ENCODE measurements at regions not wholly inside any gene's neighbourhood (a gene's known extent, or its start where the extent isn't known, plus 50 kb on each side); places are given as distances from the start of the nearest gene placed in this dataset.

DNA sequence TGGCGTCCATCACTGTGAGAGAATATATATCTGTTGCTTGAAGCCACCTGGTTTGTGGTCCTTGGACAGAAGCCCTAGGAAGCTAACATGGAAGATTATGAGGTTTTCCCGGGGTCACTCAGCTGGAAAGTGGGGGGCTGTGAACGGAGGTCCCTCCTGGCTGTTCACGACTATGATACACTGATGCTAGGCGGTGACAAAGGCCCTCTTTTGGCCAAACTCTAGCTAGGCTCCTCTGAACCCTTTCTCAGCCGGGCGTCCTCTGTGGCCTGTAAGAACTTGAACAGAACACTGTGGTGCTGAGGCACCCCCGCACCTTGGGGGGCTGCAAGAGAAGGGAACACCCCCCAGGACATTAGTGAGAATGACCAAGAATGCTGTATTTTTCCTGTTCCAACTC, 164.6 kb downstream of the TFCP2L1 start:
- no peak for TF ChIP-seq SIN3A (IDR thresholded peaks at IDR 0.05; ENCODE audit: borderline replicate concordance, insufficient read depth, low read length)
- no peak for TF ChIP-seq FOXP2 (optimal IDR thresholded peaks at IDR 0.05; ENCODE audit: borderline replicate concordance, extremely low read depth, extremely low read length, insufficient read depth)
- TF ChIP-seq POLR2AphosphoS5 (IDR thresholded peaks at IDR 0.05; ENCODE audit: low read depth, low read length), result no peak
- TF ChIP-seq, protein P1, sequence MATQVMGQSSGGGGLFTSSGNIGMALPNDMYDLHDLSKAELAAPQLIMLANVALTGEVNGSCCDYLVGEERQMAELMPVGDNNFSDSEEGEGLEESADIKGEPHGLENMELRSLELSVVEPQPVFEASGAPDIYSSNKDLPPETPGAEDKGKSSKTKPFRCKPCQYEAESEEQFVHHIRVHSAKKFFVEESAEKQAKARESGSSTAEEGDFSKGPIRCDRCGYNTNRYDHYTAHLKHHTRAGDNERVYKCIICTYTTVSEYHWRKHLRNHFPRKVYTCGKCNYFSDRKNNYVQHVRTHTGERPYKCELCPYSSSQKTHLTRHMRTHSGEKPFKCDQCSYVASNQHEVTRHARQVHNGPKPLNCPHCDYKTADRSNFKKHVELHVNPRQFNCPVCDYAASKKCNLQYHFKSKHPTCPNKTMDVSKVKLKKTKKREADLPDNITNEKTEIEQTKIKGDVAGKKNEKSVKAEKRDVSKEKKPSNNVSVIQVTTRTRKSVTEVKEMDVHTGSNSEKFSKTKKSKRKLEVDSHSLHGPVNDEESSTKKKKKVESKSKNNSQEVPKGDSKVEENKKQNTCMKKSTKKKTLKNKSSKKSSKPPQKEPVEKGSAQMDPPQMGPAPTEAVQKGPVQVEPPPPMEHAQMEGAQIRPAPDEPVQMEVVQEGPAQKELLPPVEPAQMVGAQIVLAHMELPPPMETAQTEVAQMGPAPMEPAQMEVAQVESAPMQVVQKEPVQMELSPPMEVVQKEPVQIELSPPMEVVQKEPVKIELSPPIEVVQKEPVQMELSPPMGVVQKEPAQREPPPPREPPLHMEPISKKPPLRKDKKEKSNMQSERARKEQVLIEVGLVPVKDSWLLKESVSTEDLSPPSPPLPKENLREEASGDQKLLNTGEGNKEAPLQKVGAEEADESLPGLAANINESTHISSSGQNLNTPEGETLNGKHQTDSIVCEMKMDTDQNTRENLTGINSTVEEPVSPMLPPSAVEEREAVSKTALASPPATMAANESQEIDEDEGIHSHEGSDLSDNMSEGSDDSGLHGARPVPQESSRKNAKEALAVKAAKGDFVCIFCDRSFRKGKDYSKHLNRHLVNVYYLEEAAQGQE (IDR thresholded peaks at IDR 0.05; ENCODE audit: insufficient read depth in 1 of 2, low read depth in 2 of 2, low read length in 2 of 2), result no peak
- TF ChIP-seq TAF1 (IDR thresholded peaks at IDR 0.05; ENCODE audit: borderline replicate concordance, insufficient read depth, low read length), result no peak

DNA sequence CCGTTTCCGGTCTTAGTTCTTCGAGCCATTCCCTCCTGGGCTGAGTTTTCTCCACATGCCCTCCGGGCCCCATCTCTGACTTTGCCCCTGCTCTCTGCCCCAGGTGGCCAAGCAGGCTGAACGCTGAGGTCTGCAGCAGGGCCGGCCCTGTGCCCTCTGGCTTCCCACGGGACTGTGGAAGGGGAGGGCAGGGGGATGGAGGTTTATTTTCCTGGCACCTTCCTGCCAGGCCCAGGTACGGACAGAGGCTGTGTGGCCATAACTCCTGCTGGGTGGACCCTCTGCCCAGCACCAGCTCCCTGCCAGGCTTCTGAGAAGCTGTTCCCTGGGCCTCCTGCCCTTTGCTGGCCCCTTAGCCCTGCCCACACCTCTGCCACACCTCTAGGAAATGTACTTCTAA, 164.0 kb downstream of the TFCP2L1 start:
- TF ChIP-seq FOXP2 (optimal IDR thresholded peaks at IDR 0.05; ENCODE audit: borderline replicate concordance, extremely low read depth, extremely low read length, insufficient read depth) (no peak), POLR2AphosphoS5 (IDR thresholded peaks at IDR 0.05; ENCODE audit: low read depth, low read length) (no peak), SIN3A (IDR thresholded peaks at IDR 0.05; ENCODE audit: borderline replicate concordance, insufficient read depth, low read length) (no peak), TAF1 (IDR thresholded peaks at IDR 0.05; ENCODE audit: borderline replicate concordance, insufficient read depth, low read length) (no peak)
- TF ChIP-seq, protein P1 (IDR thresholded peaks at IDR 0.05; ENCODE audit: insufficient read depth in 1 of 2, low read depth in 2 of 2, low read length in 2 of 2), result no peak

DNA sequence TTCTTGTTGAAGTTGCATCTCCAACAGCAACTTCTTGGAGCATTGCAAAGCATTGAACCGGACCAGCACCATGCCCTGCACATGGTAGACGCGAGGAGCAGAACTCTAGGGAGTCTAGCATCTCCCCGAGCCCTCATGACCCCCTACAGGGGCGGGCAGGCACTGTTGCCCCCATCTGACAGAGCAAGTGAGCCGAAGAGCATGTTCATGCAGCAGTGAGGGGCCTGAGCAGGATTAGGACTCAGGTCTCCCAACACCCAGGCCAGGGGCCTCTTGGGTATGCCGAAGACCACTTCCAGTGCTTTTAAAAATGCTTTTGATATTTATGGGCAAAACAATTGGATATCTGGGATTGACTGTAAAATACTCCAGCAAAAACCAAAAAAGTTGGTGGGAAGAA, 163.3 kb downstream of the TFCP2L1 start:
- TF ChIP-seq, protein P1 (IDR thresholded peaks at IDR 0.05; ENCODE audit: insufficient read depth in 1 of 2, low read depth in 2 of 2, low read length in 2 of 2), result no peak
- TF ChIP-seq FOXP2 (optimal IDR thresholded peaks at IDR 0.05; ENCODE audit: borderline replicate concordance, extremely low read depth, extremely low read length, insufficient read depth), result no peak
- no peak for TF ChIP-seq TAF1 (IDR thresholded peaks at IDR 0.05; ENCODE audit: borderline replicate concordance, insufficient read depth, low read length)
- TF ChIP-seq POLR2AphosphoS5 (IDR thresholded peaks at IDR 0.05; ENCODE audit: low read depth, low read length), result no peak
- no peak for TF ChIP-seq SIN3A (IDR thresholded peaks at IDR 0.05; ENCODE audit: borderline replicate concordance, insufficient read depth, low read length)

DNA sequence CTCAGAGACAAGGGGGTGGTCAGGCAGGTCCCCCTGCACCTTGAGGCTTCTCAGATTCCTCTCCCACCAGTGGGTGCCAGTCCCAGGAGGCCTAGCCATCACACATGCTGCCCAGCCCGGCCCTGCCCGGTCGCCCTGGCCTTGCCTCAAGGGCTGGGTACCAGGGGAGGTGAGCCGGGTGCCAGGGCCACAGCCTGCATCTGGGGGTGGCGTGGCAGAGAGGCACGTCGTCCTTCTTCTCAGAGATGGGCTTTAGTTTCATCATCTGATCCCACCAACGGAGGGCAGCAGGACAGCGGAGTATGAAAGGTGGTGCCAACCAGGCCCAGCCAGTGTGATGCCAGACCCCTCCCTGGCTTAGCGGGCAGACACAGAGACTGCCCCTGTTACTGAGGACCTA, 161.7 kb downstream of the TFCP2L1 start:
- TF ChIP-seq, protein P1 (IDR thresholded peaks at IDR 0.05; ENCODE audit: insufficient read depth in 1 of 2, low read depth in 2 of 2, low read length in 2 of 2), result no peak
- TF ChIP-seq TAF1 (IDR thresholded peaks at IDR 0.05; ENCODE audit: borderline replicate concordance, insufficient read depth, low read length), result no peak

DNA sequence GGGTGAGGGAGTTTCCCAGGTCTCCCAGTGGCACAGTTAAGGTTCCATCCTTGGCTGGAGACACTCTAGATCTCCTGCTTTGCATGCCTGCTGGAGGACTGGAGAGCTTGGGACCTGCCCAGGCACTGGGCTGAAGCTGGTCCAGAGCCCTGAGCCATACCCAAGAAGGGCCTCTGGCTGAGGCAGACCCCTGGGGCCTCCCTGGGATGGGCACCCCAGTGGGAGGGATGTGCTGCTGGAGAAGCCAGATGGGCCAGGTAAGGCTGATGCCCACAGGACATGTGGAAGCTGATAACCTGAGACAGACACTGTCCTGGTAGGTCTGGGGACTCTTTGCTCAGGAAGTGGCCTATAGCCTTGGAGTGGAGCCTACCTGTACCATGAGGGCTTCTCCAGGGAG, 160.7 kb downstream of the TFCP2L1 start:
- TF ChIP-seq SIN3A (IDR thresholded peaks at IDR 0.05; ENCODE audit: borderline replicate concordance, insufficient read depth, low read length), result no peak
- TF ChIP-seq, protein P1 (IDR thresholded peaks at IDR 0.05; ENCODE audit: insufficient read depth in 1 of 2, low read depth in 2 of 2, low read length in 2 of 2), result no peak
- TF ChIP-seq FOXP2 (optimal IDR thresholded peaks at IDR 0.05; ENCODE audit: borderline replicate concordance, extremely low read depth, extremely low read length, insufficient read depth), result no peak
- no peak for TF ChIP-seq POLR2AphosphoS5 (IDR thresholded peaks at IDR 0.05; ENCODE audit: low read depth, low read length)
- TF ChIP-seq TAF1 (IDR thresholded peaks at IDR 0.05; ENCODE audit: borderline replicate concordance, insufficient read depth, low read length), result no peak
